Spleen (tissue), 7 donors: ENCODE measurements at regions not wholly inside any gene's neighbourhood (a gene's known extent, or its start where the extent isn't known, plus 50 kb on each side); places are given as distances from the start of the nearest gene placed in this dataset.

Experiments used
- CTCF ChIP-seq, 11 experiments: fragments of 200-600 bp in 7 of 11; fragments of 450-650 bp in 4 of 11; sonication (generic) in 4 of 11; IDR thresholded peaks in 8 of 11; conservative IDR thresholded peaks in 3 of 11; 1 replicate in 7 of 11; 2 replicates in 4 of 11; pipeline versions ENCODE4 v1.4.0 to v1.8.0; 2016 to 2021; ENCODE audit warnings: antibody characterized with exemption in 11 of 11, inconsistent platforms in 4 of 11, mild to moderate bottlenecking in 1 of 11
- POLR2A ChIP-seq, 3 donors: fragments of 450-650 bp; IDR thresholded peaks; one replicate each; pipeline ENCODE4 v1.5.1; 2017; ENCODE audit warnings: antibody characterized with exemption in 3 of 3, mild to moderate bottlenecking in 1 of 3
- donor health status: DM: no; HTN: no; CAD: no; lungs with moderate emphysema.
- donor health status: DM: no; HTN: no; CAD: no.
- donor health status: DM: no; HTN: no; CAD: no.

GRCh38 chr3:43921056-43921648 is 230.4 kb downstream of the ABHD5 start:
- TF ChIP-seq POLR2A (IDR thresholded peaks at IDR 0.05) = no peak
- TF ChIP-seq CTCF (IDR thresholded peaks at IDR 0.05 in 8 of 11, conservative IDR thresholded peaks at IDR 0.05 in 3 of 11) = no peak
